BJ (cell line): ENCODE measurements at regions not wholly inside any gene's neighbourhood (a gene's known extent, or its start where the extent isn't known, plus 50 kb on each side); places are given as distances from the start of the nearest gene placed in this dataset.

ENCODE experiments used
- CTCF ChIA-PET: fragments of 350-600 bp; formaldehyde crosslinking; extraction: SDS; loops from one replicate; lab custom pipeline; 2021; ENCODE audit warnings: antibody characterized with exemption, inconsistent platforms; lab: Yijun Ruan, JAX
- POLR2A ChIA-PET: fragments of 300-600 bp; sonication (Branson Sonifier 250); formaldehyde crosslinking; extraction: SDS; loops from one replicate; lab custom pipeline; 2021; ENCODE audit warnings: antibody characterized with exemption; lab: Charles Lee
- DNase-seq: peaks from one replicate; pipeline ENCODE4 v3.0.0-alpha.2; 2011; ENCODE audit warnings: low read depth
- H3K27me3 ChIP-seq: 2 replicates; pipeline ENCODE4 v1.6.0; 2011; ENCODE audit warnings: low read length; ENCODE audit not compliant: control insufficient read depth, insufficient read depth
- H3K36me3 ChIP-seq: 2 replicates; pipeline ENCODE4 v1.5.1; 2011; ENCODE audit warnings: low read length; ENCODE audit not compliant: control insufficient read depth, insufficient read depth
- H3K4me3 ChIP-seq: 2 replicates; pipeline ENCODE4 v1.5.1; 2011; ENCODE audit warnings: low read depth, mild to moderate bottlenecking, control low read depth, low read length
- CTCF ChIP-seq: IDR thresholded peaks from 2 replicates; pipeline ENCODE4 v1.5.1; 2011; ENCODE audit warnings: low read depth, mild to moderate bottlenecking, control low read depth, inconsistent platforms, low read length, moderate library complexity; ENCODE audit not compliant: insufficient read depth

GRCh38 chr4:32133734-32134133 is 1413.6 kb downstream of the PCDH7 start:
- TF ChIP-seq CTCF = no peak
- no peak overlapping the region for H3K4me3 ChIP-seq
- H3K36me3 ChIP-seq = no peaks in the 10 kb centered on the region
- no peak for DNase-seq
- ChIA-PET CTCF (no interaction called here), POLR2A (no interaction called here)
- no peaks in the 10 kb centered on the region for H3K27me3 ChIP-seq

- ChIA-PET CTCF (no interaction called here), POLR2A (no interaction called here)
- TF ChIP-seq CTCF = no peak
- Histone ChIP-seq H3K4me3 (no peak overlapping the region), H3K27me3 (no peaks in the 10 kb centered on the region), H3K36me3 (no peaks in the 10 kb centered on the region)
- peak; percentile 3 for DNase-seq
Measured at GRCh38 chr4:32135642-32136041, 1415.5 kb downstream of the PCDH7 start.

- H3K27me3 ChIP-seq = no peaks in the 10 kb centered on the region
- CTCF ChIA-PET = no interaction called here
- POLR2A ChIA-PET = no interaction called here
- no peaks in the 10 kb centered on the region for H3K36me3 ChIP-seq
- no peak overlapping the region for H3K4me3 ChIP-seq
- no peak for DNase-seq
- TF ChIP-seq CTCF = no peak
Measured at GRCh38 chr4:32136081-32136787, 1416.1 kb downstream of the PCDH7 start.

GRCh38 chr4:32140636-32141035 is 1420.5 kb downstream of the PCDH7 start:
- CTCF ChIA-PET = no interaction called here
- Histone ChIP-seq H3K27me3 (no peaks in the 10 kb centered on the region), H3K4me3 (no peak overlapping the region), H3K36me3 (no peaks in the 10 kb centered on the region)
- no peak for TF ChIP-seq CTCF
- POLR2A ChIA-PET = no interaction called here
- peak; percentile 19 for DNase-seq

- Histone ChIP-seq H3K36me3 (no peaks in the 10 kb centered on the region), H3K27me3 (no peaks in the 10 kb centered on the region), H3K4me3 (no peak overlapping the region)
- DNase-seq = no peak
- POLR2A ChIA-PET = no interaction called here
- CTCF ChIA-PET = no interaction called here
- no peak for TF ChIP-seq CTCF
Measured at GRCh38 chr4:32142075-32142474, 1421.9 kb downstream of the PCDH7 start.
